Activated naive CD8-positive, alpha-beta T cell treated with anti-CD3 and anti-CD28 coated beads, Interleukin-2, amount 50 U/mL, for 24 hours (primary cell): ENCODE measurements at regions not wholly inside any gene's neighbourhood (a gene's known extent, or its start where the extent isn't known, plus 50 kb on each side); places are given as distances from the start of the nearest gene placed in this dataset.
A peak's percentile ranks its signal among the peaks of the same experiment; 100 is the strongest.
"Not testable (repeated sequence)": the region's sequence is repeated elsewhere in the genome, so short reads cannot be mapped to it uniquely, and the experiment has no call there.

Experiments used
- ATAC-seq: fragments of 150-1000 bp; cut with Tn5 transposase; one replicate; pipeline ENCODE4 v1.10.0; 2021
- DNase-seq: peaks from one replicate; pipeline ENCODE4 v3.0.0; 2021
- H3K27ac Mint-ChIP-seq: one replicate; pipeline ENCODE4 v1.8.0; 2021; ENCODE audit warnings: mild to moderate bottlenecking, mixed read lengths
- H3K27me3 Mint-ChIP-seq: one replicate; pipeline ENCODE4 v1.8.0; 2021; ENCODE audit warnings: mixed read lengths
- H3K36me3 Mint-ChIP-seq: one replicate; pipeline ENCODE4 v1.8.0; 2021; ENCODE audit warnings: low read depth, mixed read lengths
- H3K4me1 Mint-ChIP-seq: one replicate; pipeline ENCODE4 v1.8.0; 2021; ENCODE audit warnings: mixed read lengths
- H3K4me3 Mint-ChIP-seq: one replicate; pipeline ENCODE4 v1.8.0; 2021; ENCODE audit warnings: mild to moderate bottlenecking, moderate library complexity, mixed read lengths
- H3K9me3 Mint-ChIP-seq: one replicate; pipeline ENCODE4 v1.8.0; 2021; ENCODE audit warnings: mixed read lengths

- H3K27me3 Mint-ChIP-seq, H3K27ac Mint-ChIP-seq, H3K9me3 Mint-ChIP-seq, H3K4me1 Mint-ChIP-seq, DNase-seq, H3K4me3 Mint-ChIP-seq, ATAC-seq, H3K36me3 Mint-ChIP-seq: not testable (repeated sequence)
These were observed 50.5 kb upstream of the THOC3 start for GRCh38 chr5:176018598-176018997.

DNA sequence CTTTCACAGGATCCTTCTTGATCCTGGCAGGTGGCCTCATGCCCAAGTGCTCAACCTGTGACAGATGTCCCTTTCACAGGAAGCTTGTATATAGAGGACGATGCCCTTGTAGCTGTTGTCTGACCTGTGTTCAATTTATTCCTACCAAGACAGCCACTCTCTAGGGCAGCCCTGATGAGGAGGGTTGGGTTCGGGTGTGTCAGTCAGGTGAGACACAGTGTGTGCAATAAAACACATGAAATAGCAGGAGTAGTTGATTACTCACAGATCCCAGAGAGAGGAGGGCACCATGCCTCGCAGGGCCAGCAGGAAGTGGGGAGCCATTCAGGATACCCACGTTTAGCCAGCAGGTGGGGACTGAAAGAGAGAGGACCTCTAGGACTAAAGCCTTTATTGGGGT, 52.7 kb upstream of the THOC3 start:
- not testable (repeated sequence) for H3K36me3 Mint-ChIP-seq, DNase-seq, ATAC-seq, H3K4me1 Mint-ChIP-seq, H3K9me3 Mint-ChIP-seq, H3K27me3 Mint-ChIP-seq, H3K27ac Mint-ChIP-seq, H3K4me3 Mint-ChIP-seq

GRCh38 chr5:176023535-176023934, 55.4 kb upstream of the THOC3 start:
- not testable (repeated sequence) for ATAC-seq, H3K27me3 Mint-ChIP-seq, H3K4me3 Mint-ChIP-seq, H3K36me3 Mint-ChIP-seq, DNase-seq, H3K9me3 Mint-ChIP-seq, H3K4me1 Mint-ChIP-seq, H3K27ac Mint-ChIP-seq

DNA sequence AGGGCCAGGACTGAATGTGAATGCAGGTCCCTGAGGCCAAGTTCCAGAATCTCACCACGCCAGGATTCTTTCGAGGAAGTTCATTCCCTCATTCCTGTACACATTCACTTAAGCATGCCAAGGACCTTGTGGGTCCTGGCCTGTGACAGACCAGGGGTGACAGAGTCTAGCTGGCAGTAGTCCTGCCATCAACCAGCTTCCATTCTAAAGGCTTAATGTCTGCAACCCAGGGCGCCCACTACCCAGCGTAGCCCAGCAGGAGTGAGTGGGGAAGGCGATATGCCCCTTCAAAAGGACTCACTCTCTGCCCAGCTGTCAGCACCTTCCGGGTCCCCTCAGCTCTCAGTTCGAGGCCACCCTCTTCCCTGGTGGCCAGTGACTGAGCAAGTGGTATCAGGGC, 61.3 kb upstream of the THOC3 start:
- H3K4me1 Mint-ChIP-seq, H3K4me3 Mint-ChIP-seq, H3K27ac Mint-ChIP-seq, DNase-seq, H3K36me3 Mint-ChIP-seq, H3K9me3 Mint-ChIP-seq, H3K27me3 Mint-ChIP-seq: not testable (repeated sequence)
- ATAC-seq = peak; percentile 16

DNA sequence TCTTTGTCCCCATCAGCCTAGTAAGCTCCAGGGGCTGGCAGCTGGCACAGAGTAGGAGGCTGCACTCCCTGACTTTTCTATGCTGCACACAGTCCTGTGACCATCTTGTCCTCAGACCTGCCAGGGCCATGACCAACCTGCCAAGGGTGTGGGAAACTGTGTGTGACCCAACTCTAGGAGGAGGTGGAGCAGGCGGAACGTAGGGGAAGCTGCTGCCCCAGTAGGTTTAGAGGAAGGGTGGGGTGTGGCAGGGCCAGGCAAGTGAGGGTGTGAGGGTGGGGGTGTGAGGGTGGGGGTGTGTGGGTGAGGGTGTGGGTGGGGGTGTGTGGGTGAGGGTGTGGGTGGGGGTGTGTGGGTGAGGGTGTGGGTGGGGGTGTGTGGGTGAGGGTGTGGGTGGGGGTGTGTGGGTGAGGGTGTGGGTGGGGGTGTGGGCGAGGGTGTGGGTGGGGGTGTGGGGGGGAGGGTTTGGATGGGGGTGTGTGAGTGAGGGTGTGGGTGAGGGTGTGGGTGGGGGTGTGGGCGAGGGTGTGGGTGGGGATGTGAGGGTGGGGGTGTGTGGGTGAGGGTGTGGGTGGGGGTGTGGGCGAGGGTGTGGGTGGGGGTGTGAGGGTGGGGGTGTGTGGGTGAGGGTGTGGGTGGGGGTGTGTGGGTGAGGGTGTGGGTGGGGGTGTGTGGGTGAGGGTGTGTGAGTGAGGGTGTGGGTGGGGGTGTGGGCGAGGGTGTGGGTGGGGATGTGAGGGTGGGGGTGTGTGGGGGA, 62.4 kb upstream of the THOC3 start:
- H3K27ac Mint-ChIP-seq, H3K4me1 Mint-ChIP-seq, H3K36me3 Mint-ChIP-seq, H3K4me3 Mint-ChIP-seq, H3K9me3 Mint-ChIP-seq, H3K27me3 Mint-ChIP-seq, DNase-seq: not testable (repeated sequence)
- ATAC-seq = peak; percentile 30

DNA sequence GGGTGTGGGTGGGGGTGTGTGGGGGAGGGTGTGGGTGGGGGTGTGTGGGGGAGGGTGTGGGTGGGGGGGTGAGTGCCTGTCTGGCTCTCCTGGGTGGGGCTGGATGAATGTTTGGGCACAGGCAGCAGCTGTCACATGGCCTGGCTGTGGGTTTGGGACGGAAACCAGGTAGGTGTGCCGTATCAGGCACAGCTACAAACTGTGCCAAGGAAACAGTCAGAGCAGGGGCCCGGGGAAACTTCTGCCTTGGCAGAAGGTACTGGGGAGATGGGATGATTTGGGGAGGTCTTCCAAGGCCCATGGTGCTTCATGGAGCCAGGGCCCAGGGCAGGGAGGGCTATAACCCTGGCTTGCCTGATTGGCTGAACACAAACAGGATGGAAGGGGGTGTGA, 63.0 kb upstream of the THOC3 start:
- H3K36me3 Mint-ChIP-seq, DNase-seq, H3K27ac Mint-ChIP-seq, H3K9me3 Mint-ChIP-seq, H3K27me3 Mint-ChIP-seq, H3K4me3 Mint-ChIP-seq, H3K4me1 Mint-ChIP-seq: not testable (repeated sequence)
- ATAC-seq = peak; percentile 33

- not testable (repeated sequence) for H3K27ac Mint-ChIP-seq, H3K4me3 Mint-ChIP-seq, ATAC-seq, DNase-seq, H3K36me3 Mint-ChIP-seq, H3K9me3 Mint-ChIP-seq, H3K27me3 Mint-ChIP-seq
- peaks cover 14% of the 10 kb centered on the region for H3K4me1 Mint-ChIP-seq
These were observed 65.1 kb upstream of the THOC3 start for GRCh38 chr5:176033186-176033585.

GRCh38 chr5:176034407-176035200, 66.5 kb upstream of the THOC3 start:
- Mint-ChIP-seq H3K4me1 (peaks cover 23% of the 10 kb centered on the region), H3K4me3 (peak overlapping the region; percentile 8)
- not testable (repeated sequence) for H3K36me3 Mint-ChIP-seq, H3K9me3 Mint-ChIP-seq, DNase-seq, H3K27me3 Mint-ChIP-seq, H3K27ac Mint-ChIP-seq
- ATAC-seq = peak; percentile 62

- H3K4me3 Mint-ChIP-seq = peak overlapping the region; percentile 8
- not testable (repeated sequence) for H3K27ac Mint-ChIP-seq
These were observed 67.1 kb upstream of the THOC3 start for GRCh38 chr5:176035201-176035530.

DNA sequence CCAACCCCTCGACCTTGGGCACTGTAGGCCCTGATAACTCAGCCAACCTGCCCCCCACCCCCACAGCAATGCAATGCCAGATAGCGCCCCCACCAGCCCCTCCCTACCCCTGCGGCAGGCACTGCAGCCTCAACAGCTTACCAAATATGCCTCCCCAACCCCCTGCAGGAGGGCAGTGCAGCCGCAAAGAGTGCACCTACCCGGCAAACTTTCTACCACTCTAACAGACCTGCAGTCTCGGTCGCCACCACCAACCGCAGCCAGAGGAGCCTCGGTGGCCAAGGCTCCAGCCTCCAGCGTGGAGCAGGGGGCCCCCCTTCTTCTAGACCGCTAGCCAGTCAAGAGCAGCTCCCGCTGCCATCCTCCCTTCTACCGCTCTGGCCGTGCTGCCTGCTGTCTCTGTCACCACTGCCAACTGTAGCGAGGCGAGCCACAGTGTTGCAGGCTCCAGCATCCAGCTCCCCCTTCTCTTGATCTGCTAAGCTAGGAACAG, 67.7 kb upstream of the THOC3 start:
- H3K27me3 Mint-ChIP-seq, H3K36me3 Mint-ChIP-seq, H3K9me3 Mint-ChIP-seq, DNase-seq, H3K27ac Mint-ChIP-seq: not testable (repeated sequence)
- Mint-ChIP-seq H3K4me3 (peak overlapping the region; percentile 13), H3K4me1 (peaks cover 27% of the 10 kb centered on the region)
- peak; percentile 21 for ATAC-seq

More at GRCh38 chr5:176035201-176035530, 67.1 kb upstream of the THOC3 start:
- not testable (repeated sequence) for H3K36me3 Mint-ChIP-seq, ATAC-seq, H3K27me3 Mint-ChIP-seq, H3K9me3 Mint-ChIP-seq, DNase-seq
- peaks cover 26% of the 10 kb centered on the region for H3K4me1 Mint-ChIP-seq

DNA sequence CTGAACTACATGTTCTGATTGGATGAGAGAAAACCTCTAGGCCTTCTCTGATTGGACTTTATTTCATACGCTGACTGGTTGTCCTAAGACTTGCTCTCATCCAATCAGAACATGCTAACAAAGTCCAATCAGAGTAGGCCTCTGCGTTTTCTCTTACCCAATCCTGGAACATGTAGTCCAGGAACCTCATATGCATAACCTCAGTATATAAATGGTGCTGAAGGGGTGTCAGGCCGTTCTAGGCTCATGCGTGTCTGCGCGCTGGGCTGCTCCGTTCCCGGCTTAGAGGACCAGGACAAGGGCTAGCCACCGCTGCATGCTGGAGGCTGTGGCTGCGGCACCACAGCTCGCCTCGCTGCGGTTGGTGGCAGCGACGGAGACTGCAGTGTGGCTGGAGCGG, 68.3 kb upstream of the THOC3 start:
- H3K27me3 Mint-ChIP-seq, H3K27ac Mint-ChIP-seq, ATAC-seq, DNase-seq, H3K9me3 Mint-ChIP-seq, H3K36me3 Mint-ChIP-seq: not testable (repeated sequence)
- peak overlapping the region; percentile 13 for H3K4me3 Mint-ChIP-seq
- H3K4me1 Mint-ChIP-seq = peaks cover 27% of the 10 kb centered on the region

DNA sequence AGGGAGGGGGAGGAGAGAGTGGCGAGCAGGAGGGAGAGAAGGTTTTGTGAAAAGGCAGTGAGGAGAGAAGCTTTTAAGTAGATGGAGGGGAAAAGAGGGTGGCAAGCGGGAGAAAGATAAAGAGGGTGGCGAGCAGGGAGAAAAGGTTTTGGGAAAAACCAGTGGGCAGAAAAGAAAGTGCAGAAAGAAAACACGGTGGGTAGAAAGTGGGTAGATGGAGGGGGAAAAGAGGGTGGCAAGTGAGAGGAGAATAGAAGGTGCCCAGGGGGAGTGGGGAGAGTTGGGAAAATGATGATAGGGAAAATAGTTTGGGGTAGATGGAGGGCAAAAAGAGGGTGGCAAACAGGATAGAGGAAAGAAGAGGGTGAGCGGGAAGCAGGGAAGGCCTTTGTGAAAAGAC, 69.1 kb upstream of the THOC3 start:
- peaks cover 33% of the 10 kb centered on the region for H3K4me1 Mint-ChIP-seq
- H3K27me3 Mint-ChIP-seq, H3K36me3 Mint-ChIP-seq, ATAC-seq, H3K4me3 Mint-ChIP-seq, H3K27ac Mint-ChIP-seq, H3K9me3 Mint-ChIP-seq, DNase-seq: not testable (repeated sequence)

DNA sequence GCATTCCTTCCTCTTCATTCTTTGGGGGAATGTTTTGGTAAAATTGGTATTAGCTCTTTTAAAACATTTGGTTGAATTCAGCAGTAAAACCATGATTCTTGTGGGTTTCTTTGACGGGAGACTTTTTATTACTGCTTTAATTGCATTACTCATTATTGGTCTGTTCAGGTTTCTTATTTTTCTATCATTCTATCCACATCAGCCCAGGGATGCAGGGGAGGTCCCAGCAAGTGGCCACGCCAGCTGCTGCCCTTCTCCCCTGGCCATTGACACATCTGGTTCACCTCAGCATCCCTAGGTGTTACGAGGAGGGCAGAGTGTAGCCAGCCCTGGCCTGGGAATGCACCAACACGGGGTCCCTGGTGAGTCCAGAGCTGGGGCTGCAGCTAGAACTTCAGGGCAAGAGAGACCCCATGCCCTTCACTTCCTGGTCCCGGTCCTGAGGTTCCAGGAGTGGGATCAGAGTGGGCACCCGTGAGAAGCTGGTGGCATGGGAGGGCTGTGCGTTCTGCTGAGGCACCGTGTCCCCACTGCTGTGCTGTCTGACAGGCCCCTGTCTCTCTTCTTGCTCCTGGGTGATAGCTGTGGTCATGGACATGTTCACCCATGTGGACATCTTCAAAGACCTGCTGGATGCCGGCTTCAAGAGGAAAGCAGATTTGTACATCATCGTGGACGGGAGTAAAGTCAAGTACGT, 72.1 kb upstream of the THOC3 start:
- peaks cover 32% of the 10 kb centered on the region for H3K4me1 Mint-ChIP-seq
- not testable (repeated sequence) for H3K9me3 Mint-ChIP-seq, H3K27ac Mint-ChIP-seq, H3K36me3 Mint-ChIP-seq, H3K4me3 Mint-ChIP-seq, ATAC-seq, H3K27me3 Mint-ChIP-seq, DNase-seq

DNA sequence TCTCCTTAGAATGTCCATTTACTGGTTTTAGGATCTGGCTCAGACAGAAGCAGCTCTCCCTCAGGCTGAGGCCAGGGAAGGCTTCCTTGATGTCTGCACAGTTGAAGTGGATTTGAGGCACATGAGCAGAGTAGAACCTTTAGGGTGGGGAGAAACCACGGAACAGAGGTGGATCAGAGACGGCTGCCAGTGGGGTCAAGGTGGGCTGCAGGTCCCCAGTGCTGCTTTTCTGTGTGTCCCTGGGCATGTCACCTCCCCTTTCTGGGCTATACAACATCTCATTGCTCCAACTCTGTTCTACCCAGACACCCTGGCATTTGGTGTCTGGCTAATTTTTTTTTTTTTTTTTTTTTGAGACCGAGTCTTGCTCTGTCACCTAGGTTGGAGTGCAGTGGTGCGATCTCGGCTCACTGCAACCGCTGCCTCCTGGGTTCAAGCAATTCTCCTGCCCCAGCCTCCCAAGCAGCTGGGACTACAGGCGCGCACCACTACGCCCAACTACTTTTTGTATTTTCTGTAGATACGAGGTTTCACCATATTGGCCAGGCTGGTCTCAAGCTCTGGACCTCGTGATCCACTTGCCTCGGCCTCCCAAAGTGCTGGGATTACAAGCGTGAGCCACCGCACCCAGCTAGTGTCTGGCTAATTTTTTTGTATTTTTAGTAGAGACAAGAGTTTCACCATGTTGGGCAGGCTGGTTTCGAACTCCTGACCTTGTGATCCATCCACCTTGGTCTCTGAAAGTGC, 73.3 kb upstream of the THOC3 start:
- H3K4me1 Mint-ChIP-seq = peaks cover 29% of the 10 kb centered on the region
- H3K27ac Mint-ChIP-seq, DNase-seq, H3K36me3 Mint-ChIP-seq, H3K4me3 Mint-ChIP-seq, H3K27me3 Mint-ChIP-seq, H3K9me3 Mint-ChIP-seq, ATAC-seq: not testable (repeated sequence)
